MM.1S (cell line): ENCODE measurements at regions not wholly inside any gene's neighbourhood (a gene's known extent, or its start where the extent isn't known, plus 50 kb on each side); places are given as distances from the start of the nearest gene placed in this dataset.

ENCODE experiments used
- DNase-seq: peaks from one replicate; pipeline ENCODE4 v3.0.0-alpha.2; 2015
- H2AFZ ChIP-seq: fragments of 300-600 bp; sonication (generic); 2 replicates; pipeline ENCODE4 v1.6.0; 2016; ENCODE audit warnings: antibody characterized with exemption, low read length
- H3F3A ChIP-seq: fragments of 300-600 bp; sonication (generic); 2 replicates; pipeline ENCODE4 v1.6.1; 2016; ENCODE audit warnings: mild to moderate bottlenecking, antibody characterized with exemption, low read length, moderate library complexity, mixed read lengths; ENCODE audit not compliant: insufficient read depth
- H3K27ac ChIP-seq: fragments of 300-600 bp; sonication (generic); 2 replicates; pipeline ENCODE4 v1.5.1; 2016; ENCODE audit warnings: mild to moderate bottlenecking, low read length
- H3K27me3 ChIP-seq: fragments of 300-600 bp; sonication (generic); replicated peaks from 2 replicates; pipeline ENCODE4 v1.6.0; 2016; ENCODE audit warnings: low read length; ENCODE audit not compliant: insufficient read depth
- H3K36me3 ChIP-seq: fragments of 300-600 bp; sonication (generic); replicated peaks from 2 replicates; pipeline ENCODE4 v1.6.1; 2016; ENCODE audit warnings: mild to moderate bottlenecking, low read length, mixed read lengths; ENCODE audit not compliant: insufficient read depth
- H3K4me1 ChIP-seq: fragments of 300-600 bp; sonication (generic); 2 replicates; pipeline ENCODE4 v1.6.1; 2016; ENCODE audit warnings: low read length, mixed read lengths
- H3K4me2 ChIP-seq: fragments of 300-600 bp; sonication (generic); 2 replicates; pipeline ENCODE4 v1.6.0; 2016; ENCODE audit warnings: low read depth, low read length
- H3K4me3 ChIP-seq: fragments of 300-600 bp; sonication (generic); 2 replicates; pipeline ENCODE4 v1.5.1; 2016; ENCODE audit warnings: low read length, mixed read lengths
- H3K79me2 ChIP-seq: fragments of 300-600 bp; sonication (generic); 2 replicates; pipeline ENCODE4 v1.6.1; 2016; ENCODE audit warnings: mixed run types, low read length, mixed read lengths
- H3K9ac ChIP-seq: fragments of 300-600 bp; sonication (generic); 2 replicates; pipeline ENCODE4 v1.6.1; 2016; ENCODE audit warnings: low read length, mixed read lengths
- H3K9me2 ChIP-seq: fragments of 300-600 bp; sonication (generic); replicated peaks from 2 replicates; pipeline ENCODE4 v1.6.1; 2016; ENCODE audit warnings: mild to moderate bottlenecking, low read length, mixed read lengths; ENCODE audit not compliant: insufficient read depth
- H3K9me3 ChIP-seq: fragments of 300-600 bp; sonication (generic); replicated peaks from 2 replicates; pipeline ENCODE4 v1.6.1; 2016; ENCODE audit warnings: mild to moderate bottlenecking, low read length, mixed read lengths; ENCODE audit not compliant: insufficient read depth
- H4K20me1 ChIP-seq: fragments of 300-600 bp; sonication (generic); 2 replicates; pipeline ENCODE4 v1.6.1; 2016; ENCODE audit warnings: mild to moderate bottlenecking, low read length, moderate library complexity, mixed read lengths; ENCODE audit not compliant: insufficient read depth
- CTCF ChIP-seq: fragments of 300-600 bp; sonication (generic); IDR thresholded peaks from 2 replicates; pipeline ENCODE4 v1.5.1; 2016; ENCODE audit warnings: antibody characterized with exemption, low read length, mixed read lengths
- EZH2 ChIP-seq: fragments of 300-600 bp; sonication (generic); optimal IDR thresholded peaks from 2 replicates; pipeline ENCODE3; 2017; ENCODE audit warnings: low read depth, mild to moderate bottlenecking, antibody characterized with exemption, low read length, mixed read lengths
- EZH2phosphoT487 ChIP-seq: fragments of 300-600 bp; sonication (generic); IDR thresholded peaks from 2 replicates; pipeline ENCODE4 v1.6.1; 2018; ENCODE audit warnings: antibody characterized with exemption, low read length

DNA sequence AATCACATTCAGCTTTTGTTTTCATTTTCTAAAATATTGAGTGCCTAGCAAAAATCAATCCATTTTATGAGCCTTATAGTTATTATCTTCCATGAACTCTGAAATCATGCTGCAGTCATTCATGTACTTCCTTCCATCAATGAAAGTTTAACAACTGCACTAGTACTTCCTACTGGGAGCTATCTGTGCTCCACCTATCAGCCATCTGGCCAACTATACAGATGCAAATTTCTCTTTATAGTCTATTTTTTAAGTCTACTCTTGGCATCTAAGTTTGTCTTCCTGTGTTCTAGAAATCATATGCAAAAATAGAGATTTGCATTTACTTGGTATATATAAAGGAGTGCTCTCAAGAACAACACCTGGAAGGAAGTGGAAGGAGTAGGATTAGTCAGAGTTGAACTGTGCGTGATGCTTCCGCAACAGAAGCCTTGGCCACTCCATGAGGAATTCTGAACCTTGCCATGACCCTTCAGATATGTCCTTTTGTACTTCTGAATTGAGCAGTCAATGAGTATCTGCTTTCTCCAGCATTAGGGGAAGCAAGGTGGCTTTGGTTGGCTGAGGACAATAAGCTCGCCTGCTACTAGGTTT lies 403.2 kb upstream of the ADAMTS5 start:
- Histone ChIP-seq H3K9me2 (no peaks in the 10 kb centered on the region), H3K4me2 (no peak overlapping the region), H2AFZ (no peak overlapping the region), H3K36me3 (no peaks in the 10 kb centered on the region), H3K27ac (no peak overlapping the region), H3K4me3 (no peak overlapping the region), H3K4me1 (no peaks in the 10 kb centered on the region), H3K9ac (no peak overlapping the region), H3F3A (no peaks in the 10 kb centered on the region), H3K79me2 (no peaks in the 10 kb centered on the region), H3K9me3 (no peaks in the 10 kb centered on the region), H3K27me3 (no peaks in the 10 kb centered on the region), H4K20me1 (no peaks in the 10 kb centered on the region)
- DNase-seq = no peak
- TF ChIP-seq CTCF = no peak
- no peak for TF ChIP-seq EZH2phosphoT487
- TF ChIP-seq EZH2 = no peak

GRCh38 chr21:27369234-27369633 lies 402.3 kb upstream of the ADAMTS5 start:
- H4K20me1 ChIP-seq = no peaks in the 10 kb centered on the region
- H3K9me3 ChIP-seq = no peaks in the 10 kb centered on the region
- H3K4me2 ChIP-seq = no peak overlapping the region
- no peaks in the 10 kb centered on the region for H3F3A ChIP-seq
- no peaks in the 10 kb centered on the region for H3K4me1 ChIP-seq
- H3K27me3 ChIP-seq = no peaks in the 10 kb centered on the region
- H3K9ac ChIP-seq = no peak overlapping the region
- DNase-seq = no peak
- H3K79me2 ChIP-seq = no peaks in the 10 kb centered on the region
- H3K9me2 ChIP-seq = no peaks in the 10 kb centered on the region
- no peak overlapping the region for H3K27ac ChIP-seq
- TF ChIP-seq CTCF (no peak), EZH2phosphoT487 (no peak), EZH2 (no peak)
- H3K4me3 ChIP-seq = no peak overlapping the region
- H3K36me3 ChIP-seq = no peaks in the 10 kb centered on the region
- H2AFZ ChIP-seq = no peak overlapping the region

GRCh38 chr21:27366646-27367235 lies 399.9 kb upstream of the ADAMTS5 start:
- Histone ChIP-seq H3K27ac (no peak overlapping the region), H3K4me1 (no peaks in the 10 kb centered on the region), H3K36me3 (no peaks in the 10 kb centered on the region), H3K9ac (no peak overlapping the region), H3K4me2 (no peak overlapping the region), H3K79me2 (no peaks in the 10 kb centered on the region), H2AFZ (no peak overlapping the region), H3K4me3 (no peak overlapping the region), H3K9me2 (no peaks in the 10 kb centered on the region), H3K9me3 (no peaks in the 10 kb centered on the region), H4K20me1 (no peaks in the 10 kb centered on the region), H3K27me3 (no peaks in the 10 kb centered on the region), H3F3A (no peaks in the 10 kb centered on the region)
- DNase-seq = no peak
- TF ChIP-seq EZH2phosphoT487 (no peak), EZH2 (no peak), CTCF (no peak)
